K562 (cell line): ENCODE measurements at regions not wholly inside any gene's neighbourhood (a gene's known extent, or its start where the extent isn't known, plus 50 kb on each side); places are given as distances from the start of the nearest gene placed in this dataset.

Experiments used
- ATAC-seq: fragments of 200-7000 bp; cut with Tn5 transposase; 3 replicates; pipeline ENCODE4 v1.9.1; 2020; ENCODE audit warnings: moderate library complexity
- BruUV-seq: library from RNA; stranded (reverse); fragments of 400-500 nt; replicated peaks from 2 replicates; lab custom pipeline; 2021; lab: Mats Ljungman, UMichigan
- CTCF ChIA-PET: fragments of 300-600 bp; formaldehyde crosslinking; extraction: SDS; loops from one replicate; lab custom pipeline; 2021; ENCODE audit warnings: low intra/inter-chr PET ratio; lab: Yijun Ruan, JAX
- POLR2A ChIA-PET: fragments of 300-600, 350-650 bp; sonication (Branson Sonifier 250); formaldehyde crosslinking; extraction: SDS; loops from one replicate; lab custom pipeline; 2021; ENCODE audit warnings: antibody characterized with exemption, inconsistent platforms; lab: Yijun Ruan, JAX
- DNase-seq, 4 experiments: peaks; one replicate each; pipeline versions ENCODE4 v3.0.0 to v3.0.0-alpha.2; 2011 to 2018; ENCODE audit warnings: low spot score in 3 of 4, mixed read lengths in 3 of 4; ENCODE audit errors: extremely low read depth in 1 of 4
- FAIRE-seq: peaks from 2 replicates; lab custom pipeline; 2011; peaks lifted over from hg19 to GRCh38; lab: Jason Lieb, UNC
- H2AFZ ChIP-seq: 2 replicates; pipeline ENCODE4 v1.6.0; 2011; ENCODE audit warnings: low read depth, low read length, control low read depth, inconsistent platforms
- H3K27ac ChIP-seq: fragments of 200-600 bp; 3 replicates; pipeline ENCODE4 v1.8.0; 2011; ENCODE audit warnings: low read depth, mild to moderate bottlenecking, control low read depth, inconsistent platforms, low read length, moderate library complexity, mixed read lengths; ENCODE audit errors: extremely low read depth
- H3K27me3 ChIP-seq, 2 experiments: fragments of 300-600 bp in 1 of 2; 2 replicates in 1 of 2; 3 replicates in 1 of 2; pipeline versions ENCODE4 v1.6.0 to v1.8.0; 2011; ENCODE audit warnings: inconsistent platforms in 2 of 2, low read length in 2 of 2, mild to moderate bottlenecking in 1 of 2, mixed read lengths in 1 of 2, moderate library complexity in 1 of 2; ENCODE audit not compliant: control insufficient read depth in 2 of 2, insufficient read depth in 2 of 2
- H3K36me3 ChIP-seq: fragments of 300-600 bp; 3 replicates; pipeline ENCODE4 v1.8.0; 2011; ENCODE audit warnings: mild to moderate bottlenecking, low read length, inconsistent platforms; ENCODE audit not compliant: control insufficient read depth, insufficient read depth
- H3K4me1 ChIP-seq, 2 experiments: fragments of 200-600 bp in 1 of 2; replicated peaks in 1 of 2; 2 replicates in 1 of 2; 3 replicates in 1 of 2; pipeline versions ENCODE4 v1.5.1 to v1.8.0; 2011; ENCODE audit warnings: inconsistent platforms in 2 of 2, low read length in 2 of 2, mild to moderate bottlenecking in 1 of 2, mixed read lengths in 1 of 2, moderate library complexity in 1 of 2; ENCODE audit not compliant: control insufficient read depth in 2 of 2, insufficient read depth in 2 of 2
- H3K4me2 ChIP-seq: 2 replicates; pipeline ENCODE4 v1.6.1; 2011; ENCODE audit warnings: low read length, control low read depth, inconsistent platforms, mixed read lengths; ENCODE audit not compliant: insufficient read depth
- H3K4me3 ChIP-seq: fragments of 200-600 bp; sonication (generic), shearing (Covaris generic); 2 replicates; pipeline ENCODE4 v1.5.1; 2016; ENCODE audit warnings: control low read depth, inconsistent platforms
- H3K79me2 ChIP-seq: fragments of 200-600 bp; 3 replicates; pipeline ENCODE4 v1.8.0; 2011; ENCODE audit warnings: low read length, inconsistent platforms; ENCODE audit not compliant: control insufficient read depth, insufficient read depth
- H3K9ac ChIP-seq, 2 experiments: 2 replicates each; pipeline versions ENCODE4 v1.6.0 to v1.6.1; 2011; ENCODE audit warnings: low read depth in 2 of 2, low read length in 2 of 2, control low read depth in 1 of 2, inconsistent platforms in 1 of 2, mild to moderate bottlenecking in 1 of 2, mixed read lengths in 1 of 2; ENCODE audit not compliant: insufficient read depth in 1 of 2
- H3K9me1 ChIP-seq: one replicate; pipeline ENCODE4 v1.6.0; 2011; ENCODE audit warnings: inconsistent platforms, mild to moderate bottlenecking, low read length, moderate library complexity; ENCODE audit not compliant: control insufficient read depth, insufficient read depth
- H3K9me3 ChIP-seq: replicated peaks from 2 replicates; pipeline ENCODE4 v1.5.1; 2011; ENCODE audit warnings: low read depth, low read length, inconsistent platforms; ENCODE audit not compliant: control insufficient read depth, insufficient read depth
- H4K20me1 ChIP-seq: replicated peaks from 2 replicates; pipeline ENCODE4 v1.6.1; 2011; ENCODE audit warnings: low read length, inconsistent platforms, mixed read lengths; ENCODE audit not compliant: control insufficient read depth, insufficient read depth
- ARID2 ChIP-seq: fragments of 450-650 bp; IDR thresholded peaks from 2 replicates; pipeline ENCODE4 v1.6.1; 2017; ENCODE audit warnings: antibody characterized with exemption, mild to moderate bottlenecking
- BCOR ChIP-seq: fragments of 450-650 bp; IDR thresholded peaks from 2 replicates; pipeline ENCODE4 v1.6.1; 2016
- CCAR2 ChIP-seq: fragments of 200-400 bp; formaldehyde crosslinking; IDR thresholded peaks from 2 replicates; pipeline ENCODE4 v1.6.1; 2017; ENCODE audit warnings: mild to moderate bottlenecking, low read depth, low read length
- ETV6 ChIP-seq, 3 experiments: fragments of 150-350 bp in 1 of 3; sonication (generic) in 1 of 3; formaldehyde crosslinking in 1 of 3; IDR thresholded peaks; 2 replicates each; pipeline versions ENCODE4 v1.6.1 to v1.8.0; 2014 to 2022; ENCODE audit warnings: borderline replicate concordance in 2 of 3, low read depth in 2 of 3, antibody characterized with exemption in 1 of 3, low read length in 1 of 3, mild to moderate bottlenecking in 1 of 3, missing genetic modification reagents in 1 of 3
- MCM5 ChIP-seq: fragments of 450-650 bp; IDR thresholded peaks from 2 replicates; pipeline ENCODE4 v1.6.1; 2016; ENCODE audit warnings: low read depth
- MTA3 ChIP-seq: fragments of 450-650 bp; formaldehyde crosslinking; IDR thresholded peaks from 2 replicates; pipeline ENCODE4 v1.6.1; 2017; ENCODE audit warnings: mild to moderate bottlenecking, borderline replicate concordance
- RBFOX2 ChIP-seq: fragments of 200-400 bp; formaldehyde crosslinking; IDR thresholded peaks from 2 replicates; pipeline ENCODE4 v1.6.1; 2017; ENCODE audit warnings: low read depth, mild to moderate bottlenecking, low read length, moderate library complexity
- TAF7 ChIP-seq: fragments of 450-650 bp; IDR thresholded peaks from 2 replicates; pipeline ENCODE4 v1.6.1; 2016; ENCODE audit warnings: missing genetic modification characterization, missing compliant biosample characterization
- TSC22D4 ChIP-seq: fragments of 450-650 bp; IDR thresholded peaks from 2 replicates; pipeline ENCODE4 v1.6.1; 2016; ENCODE audit warnings: missing genetic modification characterization, missing biosample characterization, control low read depth
- YY1 ChIP-seq, 3 experiments: IDR thresholded peaks; 2 replicates each; pipeline ENCODE4 v1.6.1; 2011; ENCODE audit warnings: low read length in 2 of 3, mild to moderate bottlenecking in 2 of 3, moderate library complexity in 2 of 3, borderline replicate concordance in 1 of 3, control low read depth in 1 of 3, low read depth in 1 of 3; ENCODE audit not compliant: insufficient read depth in 3 of 3, insufficient replicate concordance in 2 of 3, control insufficient read depth in 1 of 3, insufficient read length in 1 of 3; ENCODE audit errors: extremely low read depth in 1 of 3
- ZNF174 ChIP-seq: fragments of 250-450 bp; sonication (Bioruptor Pico); IDR thresholded peaks from 2 replicates; pipeline ENCODE4 v1.4.0; 2020; ENCODE audit warnings: mild to moderate bottlenecking
- ZNF766 ChIP-seq: fragments of 200-800 bp; sonication (Bioruptor generic); conservative IDR thresholded peaks from 2 replicates; pipeline ENCODE4 v1.6.1; 2016; ENCODE audit warnings: missing genetic modification characterization, missing compliant biosample characterization
- ZNF785 ChIP-seq: fragments of 250-450 bp; sonication (Bioruptor Pico); IDR thresholded peaks from 2 replicates; pipeline ENCODE4 v1.4.0; 2020; ENCODE audit warnings: mild to moderate bottlenecking
- WGBS: fragments of 100-300 bp; shearing (Covaris generic); methylation state at CpG from one replicate; pipeline ENCODE4 v1.1.6; 2016; ENCODE audit warnings: low coverage, mixed read lengths; ENCODE audit not compliant: insufficient coverage; ENCODE audit errors: missing lambda C conversion rate; 5-methylcytosine and 5-hydroxymethylcytosine counted together
- in situ Hi-C: fragments of 300-500 bp; cut with MboI; formaldehyde crosslinking; loops from 4 replicates; pipeline ENCODE4 v1.15.0; 2018; ENCODE audit warnings: inconsistent platforms, mixed read lengths
- intact Hi-C: fragments of 100-400 bp; cut with micrococcal nuclease; formaldehyde crosslinking; loops from 2 replicates; pipeline ENCODE4 v1.14.2; 2022
- TF ChIP-seq, protein P1 (sequence below): fragments of 450-650 bp; conservative IDR thresholded peaks from 2 replicates; pipeline ENCODE4 v1.6.1; 2016; ENCODE audit warnings: missing genetic modification characterization, low read depth, mild to moderate bottlenecking, control low read depth, missing compliant biosample characterization

DNA sequence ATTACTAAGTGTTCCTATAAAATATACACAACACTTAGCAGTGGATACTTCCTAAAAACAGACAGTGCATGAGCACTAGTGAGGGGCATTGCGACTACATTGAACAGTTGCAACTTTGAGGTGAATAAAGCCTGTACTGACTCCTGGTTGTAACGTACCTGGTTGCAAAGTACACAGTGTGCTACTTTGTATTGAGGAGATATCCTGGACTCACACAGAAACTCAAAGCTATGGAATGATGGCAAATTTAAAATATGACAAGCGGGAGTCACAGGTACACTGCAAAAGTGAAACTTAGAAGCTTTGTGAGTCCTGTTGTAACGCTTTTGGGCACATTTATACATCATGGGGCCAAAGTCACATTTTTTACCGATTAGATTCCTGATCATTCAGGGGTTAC, 55.6 kb upstream of the HLA-A start:
- TF ChIP-seq CCAR2, result no peak
- intact Hi-C loops (loop anchor here (5.0 kb wide), 1 partner anchor 56 kb away; the partner anchor contains the start of gene HLA-A), in situ Hi-C loops (loop anchor here (5.0 kb wide), 1 partner anchor 41 kb away; no protein-coding TSS in a partner anchor)
- no peak overlapping the region for H3K27ac ChIP-seq
- POLR2A ChIA-PET, result no interaction called here
- no TSS peak for BruUV-seq
- no peak overlapping the region for H3K4me3 ChIP-seq
- H4K20me1 ChIP-seq, result no peaks in the 10 kb centered on the region
- no peak overlapping the region for H3K4me2 ChIP-seq
- H3K9me1 ChIP-seq, result no peaks in the 10 kb centered on the region
- H2AFZ ChIP-seq, result no peak overlapping the region
- FAIRE-seq (no peak), DNase-seq (no peak), ATAC-seq (no peak)
- H3K9me3 ChIP-seq, result no peaks in the 10 kb centered on the region
- H3K36me3 ChIP-seq, result no peaks in the 10 kb centered on the region
- H3K27me3 ChIP-seq, result peaks cover 9 to 21% of the 10 kb centered on the region in 2 experiments; a peak in 3 of 5 replicates
- 3% methylated on average over 5 of the region's 5 CpGs for WGBS
- CTCF ChIA-PET, result no interaction called here
- no peak overlapping the region for H3K9ac ChIP-seq
- H3K79me2 ChIP-seq, result no peaks in the 10 kb centered on the region
- peaks cover 0 to 15% of the 10 kb centered on the region in 2 experiments; a peak in 1 of 5 replicates for H3K4me1 ChIP-seq

DNA sequence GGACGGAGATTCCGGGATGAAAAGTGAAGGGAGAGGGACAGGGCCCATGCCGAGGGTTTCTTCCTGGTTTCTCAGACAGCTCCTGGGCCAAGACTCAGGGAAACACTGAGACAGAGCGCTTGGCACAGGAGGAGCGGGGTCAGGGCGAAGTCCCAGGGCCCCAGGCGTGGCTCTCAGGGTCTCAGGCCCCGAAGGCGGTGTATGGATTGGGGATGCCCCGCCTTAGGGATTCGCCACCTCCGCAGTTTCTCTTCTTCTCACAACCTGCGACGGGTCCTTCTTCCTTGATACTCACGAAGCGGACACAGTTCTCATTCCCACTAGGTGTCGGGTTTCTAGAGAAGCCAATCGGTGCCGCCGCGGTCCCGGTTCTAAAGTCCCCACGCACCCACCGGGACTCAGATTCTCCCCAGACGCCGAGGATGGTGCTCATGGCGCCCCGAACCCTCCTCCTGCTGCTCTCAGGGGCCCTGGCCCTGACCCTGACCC, 55.0 kb upstream of the HLA-A start:
- Histone ChIP-seq H3K27me3 (peaks cover 9 to 21% of the 10 kb centered on the region in 2 experiments; a peak in 3 of 5 replicates), H3K9ac (no peak overlapping the region), H2AFZ (no peak overlapping the region), H3K36me3 (no peaks in the 10 kb centered on the region), H3K4me1 (peaks cover 0 to 15% of the 10 kb centered on the region in 2 experiments; a peak in 1 of 5 replicates), H4K20me1 (no peaks in the 10 kb centered on the region), H3K4me2 (no peak overlapping the region; the same call in 1 of the 2 replicates), H3K27ac (no peak overlapping the region), H3K79me2 (no peaks in the 10 kb centered on the region), H3K9me1 (no peaks in the 10 kb centered on the region), H3K9me3 (no peaks in the 10 kb centered on the region), H3K4me3 (no peak overlapping the region)
- BruUV-seq, result no TSS peak
- FAIRE-seq, result no peak
- DNase-seq, result no peak
- intact Hi-C loops, result loop anchor here (5.0 kb wide), 1 partner anchor 55 kb away; the partner anchor contains the start of gene HLA-A
- 23% methylated on average over 28 of the region's 28 CpGs for WGBS
- POLR2A ChIA-PET, result no interaction called here
- CTCF ChIA-PET, result no interaction called here
- in situ Hi-C loops, result loop anchor here (5.0 kb wide), 1 partner anchor 40 kb away; no protein-coding TSS in a partner anchor
- no peak for ATAC-seq
- TF ChIP-seq ZNF785 (CRISPR knock-in tag), result no peak
- TF ChIP-seq TSC22D4 (tag), result no peak
- TF ChIP-seq ETV6 (IDR thresholded peaks at IDR 0.05; ENCODE audit: borderline replicate concordance in 1 of 2, low read depth in 2 of 2, low read length in 1 of 2), result no peak
- TF ChIP-seq ETV6 (CRISPR knock-in tag; IDR thresholded peaks at IDR 0.05; ENCODE audit: borderline replicate concordance), result no peak
- no peak for TF ChIP-seq TAF7 (tag)
- TF ChIP-seq ARID2, result no peak
- no peak for TF ChIP-seq BCOR
- TF ChIP-seq, protein P1, sequence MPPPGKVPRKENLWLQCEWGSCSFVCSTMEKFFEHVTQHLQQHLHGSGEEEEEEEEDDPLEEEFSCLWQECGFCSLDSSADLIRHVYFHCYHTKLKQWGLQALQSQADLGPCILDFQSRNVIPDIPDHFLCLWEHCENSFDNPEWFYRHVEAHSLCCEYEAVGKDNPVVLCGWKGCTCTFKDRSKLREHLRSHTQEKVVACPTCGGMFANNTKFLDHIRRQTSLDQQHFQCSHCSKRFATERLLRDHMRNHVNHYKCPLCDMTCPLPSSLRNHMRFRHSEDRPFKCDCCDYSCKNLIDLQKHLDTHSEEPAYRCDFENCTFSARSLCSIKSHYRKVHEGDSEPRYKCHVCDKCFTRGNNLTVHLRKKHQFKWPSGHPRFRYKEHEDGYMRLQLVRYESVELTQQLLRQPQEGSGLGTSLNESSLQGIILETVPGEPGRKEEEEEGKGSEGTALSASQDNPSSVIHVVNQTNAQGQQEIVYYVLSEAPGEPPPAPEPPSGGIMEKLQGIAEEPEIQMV (tag), result no peak
- no peak for TF ChIP-seq YY1 (IDR thresholded peaks at IDR 0.05; ENCODE audit: borderline replicate concordance in 1 of 3, control insufficient read depth in 1 of 3, extremely low read depth in 1 of 3, insufficient read depth in 3 of 3, insufficient read length in 1 of 3, insufficient replicate concordance in 2 of 3, low read depth in 1 of 3, low read length in 2 of 3)
- no peak for TF ChIP-seq RBFOX2
- no peak for TF ChIP-seq ZNF174 (CRISPR knock-in tag)
- no peak for TF ChIP-seq MCM5
- TF ChIP-seq ZNF766 (CRISPR knock-in tag), result no peak
- TF ChIP-seq MTA3, result no peak
